H9 (cell line): ENCODE measurements at regions not wholly inside any gene's neighbourhood (a gene's known extent, or its start where the extent isn't known, plus 50 kb on each side); places are given as distances from the start of the nearest gene placed in this dataset.

Experiments
- DNase-seq: peaks from one replicate; pipeline ENCODE4 v3.0.0-alpha.2; 2017
- H2AFZ ChIP-seq: one replicate; pipeline ENCODE4 v1.6.1; 2013; ENCODE audit warnings: mild to moderate bottlenecking, low read length, control low read depth, moderate library complexity
- H2AK5ac ChIP-seq: 2 replicates; pipeline ENCODE4 v1.6.1; 2013; ENCODE audit warnings: low read length, control low read depth, mixed read lengths; ENCODE audit not compliant: insufficient read length
- H2BK120ac ChIP-seq: one replicate; pipeline ENCODE4 v1.6.1; 2013; ENCODE audit warnings: low read depth, mild to moderate bottlenecking, low read length, control low read depth, inconsistent platforms; ENCODE audit not compliant: poor library complexity, severe bottlenecking
- H2BK12ac ChIP-seq: 2 replicates; pipeline ENCODE4 v1.6.1; 2013; ENCODE audit warnings: low read length, control low read depth, mixed read lengths, low read depth; ENCODE audit not compliant: insufficient read length
- H2BK15ac ChIP-seq: 2 replicates; pipeline ENCODE4 v1.6.1; 2013; ENCODE audit warnings: low read depth, low read length, control low read depth
- H2BK20ac ChIP-seq: one replicate; pipeline ENCODE4 v1.6.1; 2013; ENCODE audit warnings: low read depth, mild to moderate bottlenecking, low read length, control low read depth, inconsistent platforms; ENCODE audit not compliant: poor library complexity, severe bottlenecking
- H2BK5ac ChIP-seq: 2 replicates; pipeline ENCODE4 v1.6.1; 2013; ENCODE audit warnings: low read length, control low read depth, mixed read lengths; ENCODE audit not compliant: insufficient read length
- H3K14ac ChIP-seq: 2 replicates; pipeline ENCODE4 v1.6.1; 2013; ENCODE audit warnings: low read length, control low read depth; ENCODE audit not compliant: insufficient read depth
- H3K18ac ChIP-seq: 2 replicates; pipeline ENCODE4 v1.6.1; 2013; ENCODE audit warnings: low read depth, mild to moderate bottlenecking, mixed read lengths, low read length, control low read depth; ENCODE audit not compliant: insufficient read length
- H3K23ac ChIP-seq: 2 replicates; pipeline ENCODE4 v1.6.1; 2013; ENCODE audit warnings: low read length, control low read depth, mixed read lengths, low read depth; ENCODE audit not compliant: insufficient read length
- H3K23me2 ChIP-seq: 2 replicates; pipeline ENCODE4 v1.6.1; 2013; ENCODE audit warnings: low read depth, mild to moderate bottlenecking, mixed read lengths, low read length, control low read depth; ENCODE audit not compliant: insufficient read length, poor library complexity, severe bottlenecking
- H3K27ac ChIP-seq: 2 replicates; pipeline ENCODE4 v1.5.1; 2013; ENCODE audit warnings: low read length, control low read depth, mixed read lengths, low read depth; ENCODE audit not compliant: insufficient read length
- H3K27me3 ChIP-seq: 2 replicates; pipeline ENCODE4 v1.6.1; 2013; ENCODE audit warnings: low read length, control low read depth, inconsistent platforms; ENCODE audit not compliant: insufficient read depth
- H3K4ac ChIP-seq: 2 replicates; pipeline ENCODE4 v1.6.1; 2013; ENCODE audit warnings: low read depth, mild to moderate bottlenecking, control low read depth, inconsistent platforms, low read length, moderate library complexity
- H3K4me1 ChIP-seq: 2 replicates; pipeline ENCODE4 v1.6.1; 2013; ENCODE audit warnings: low read length, control low read depth, inconsistent platforms; ENCODE audit not compliant: insufficient read depth
- H3K4me2 ChIP-seq: 2 replicates; pipeline ENCODE4 v1.6.1; 2013; ENCODE audit warnings: low read length, control low read depth, mixed read lengths; ENCODE audit not compliant: insufficient read length, insufficient read depth
- H3K56ac ChIP-seq: 2 replicates; pipeline ENCODE4 v1.6.1; 2013; ENCODE audit warnings: low read depth, mild to moderate bottlenecking, mixed read lengths, low read length, control low read depth; ENCODE audit not compliant: insufficient read length
- H3K79me1 ChIP-seq: 2 replicates; pipeline ENCODE4 v1.6.1; 2013; ENCODE audit warnings: low read depth, mild to moderate bottlenecking, moderate library complexity, low read length, control low read depth, inconsistent platforms; ENCODE audit not compliant: insufficient read depth, poor library complexity, severe bottlenecking
- H3K79me2 ChIP-seq: 2 replicates; pipeline ENCODE4 v1.6.1; 2013; ENCODE audit warnings: low read length, control low read depth, inconsistent platforms; ENCODE audit not compliant: insufficient read depth
- H3K9ac ChIP-seq: 2 replicates; pipeline ENCODE4 v1.6.1; 2013; ENCODE audit warnings: low read length, control low read depth, mixed read lengths; ENCODE audit not compliant: insufficient read length; ENCODE audit errors: extremely low read depth
- H3K9me3 ChIP-seq: one replicate; pipeline ENCODE4 v1.6.1; 2013; ENCODE audit warnings: low read depth, low read length, inconsistent platforms; ENCODE audit not compliant: control insufficient read depth
- H3T11ph ChIP-seq: one replicate; pipeline ENCODE4 v1.6.1; 2013; ENCODE audit warnings: mild to moderate bottlenecking, low read length, control low read depth, inconsistent platforms
- H4K20me1 ChIP-seq: one replicate; pipeline ENCODE4 v1.6.1; 2013; ENCODE audit not compliant: control insufficient read depth, insufficient read length, insufficient read depth
- H4K5ac ChIP-seq: 2 replicates; pipeline ENCODE4 v1.6.1; 2013; ENCODE audit warnings: low read depth, mild to moderate bottlenecking, mixed read lengths, low read length, control low read depth; ENCODE audit not compliant: insufficient read length
- H4K8ac ChIP-seq: replicated peaks from 2 replicates; pipeline ENCODE4 v1.6.1; 2013; ENCODE audit warnings: low read length, control low read depth, mixed read lengths, low read depth; ENCODE audit not compliant: insufficient read length
- H4K91ac ChIP-seq: 2 replicates; pipeline ENCODE4 v1.6.1; 2013; ENCODE audit warnings: low read depth, mild to moderate bottlenecking, moderate library complexity, mixed read lengths, low read length, control low read depth; ENCODE audit not compliant: insufficient read length
- H3K27ac Mint-ChIP-seq, 3 experiments: 2 replicates in 2 of 3; 3 replicates in 1 of 3; pipeline ENCODE4 v1.8.0; 2020 to 2021; ENCODE audit warnings: mixed read lengths in 3 of 3, mild to moderate bottlenecking in 1 of 3, moderate library complexity in 1 of 3
- H3K27me3 Mint-ChIP-seq: 2 replicates; pipeline ENCODE4 v1.8.0; 2021; ENCODE audit warnings: low read depth, mild to moderate bottlenecking, moderate library complexity, mixed read lengths
- H3K36me3 Mint-ChIP-seq, 3 experiments: 2 replicates in 2 of 3; 3 replicates in 1 of 3; pipeline ENCODE4 v1.8.0; 2020 to 2021; ENCODE audit warnings: low read depth in 3 of 3, mixed read lengths in 3 of 3; ENCODE audit not compliant: insufficient read depth in 1 of 3
- H3K4me1 Mint-ChIP-seq, 2 experiments: 2 replicates each; pipeline ENCODE4 v1.8.0; 2020; ENCODE audit warnings: mixed read lengths in 2 of 2
- H3K4me3 Mint-ChIP-seq, 2 experiments: 2 replicates in 1 of 2; 3 replicates in 1 of 2; pipeline ENCODE4 v1.8.0; 2020 to 2021; ENCODE audit warnings: mild to moderate bottlenecking in 2 of 2, mixed read lengths in 2 of 2, moderate library complexity in 1 of 2
- H3K9me3 Mint-ChIP-seq, 2 experiments: 2 replicates in 1 of 2; 3 replicates in 1 of 2; pipeline ENCODE4 v1.8.0; 2020; ENCODE audit warnings: mild to moderate bottlenecking in 2 of 2, mixed read lengths in 2 of 2, moderate library complexity in 1 of 2
- CTCF ChIP-seq: fragments of 200-600 bp; sonication (generic); conservative IDR thresholded peaks from 3 replicates; pipeline ENCODE4 v1.8.0; 2021; ENCODE audit warnings: antibody characterized with exemption, mild to moderate bottlenecking
- WGBS: extraction: QIAGEN DNeasy Blood & Tissue Kit; methylation state at CpG from one replicate; pipeline ENCODE4 v1.1.7; 2013; ENCODE audit warnings: missing lambda C conversion rate, low lambda C conversion rate, mixed read lengths; ENCODE audit not compliant: insufficient read length; ENCODE audit errors: extremely low coverage; 5-methylcytosine and 5-hydroxymethylcytosine counted together

- no peak overlapping the region for H2BK120ac ChIP-seq
- H3K9me3 ChIP-seq: no peaks in the 10 kb centered on the region
- H4K5ac ChIP-seq: no peak overlapping the region
- no peak overlapping the region for H4K8ac ChIP-seq
- H2AK5ac ChIP-seq: no peak overlapping the region
- Mint-ChIP-seq H3K4me3 (no peak overlapping the region), H3K4me1 (no peaks in the 10 kb centered on the region), H3K36me3 (no peaks in the 10 kb centered on the region), H3K27me3 (no peaks in the 10 kb centered on the region), H3K27ac (no peak overlapping the region), H3K9me3 (no peaks in the 10 kb centered on the region)
- no peaks in the 10 kb centered on the region for H3K27me3 ChIP-seq
- H3K23ac ChIP-seq: no peak overlapping the region
- no peak overlapping the region for H2BK5ac ChIP-seq
- no peaks in the 10 kb centered on the region for H4K20me1 ChIP-seq
- no peak overlapping the region for H3K4ac ChIP-seq
- H3K14ac ChIP-seq: no peak overlapping the region
- no peak for TF ChIP-seq CTCF
- no peaks in the 10 kb centered on the region for H3K79me1 ChIP-seq
- no peak overlapping the region for H2BK20ac ChIP-seq
- H3T11ph ChIP-seq: no peak overlapping the region
- H3K23me2 ChIP-seq: no peaks in the 10 kb centered on the region
- no peak overlapping the region for H2BK15ac ChIP-seq
- no CpG with 5 or more reads among the region's 3 CpGs for WGBS
- no peak for DNase-seq
- no peak overlapping the region for H2AFZ ChIP-seq
- H4K91ac ChIP-seq: no peak overlapping the region
- no peak overlapping the region for H3K18ac ChIP-seq
- H3K9ac ChIP-seq: no peak overlapping the region
- no peak overlapping the region for H2BK12ac ChIP-seq
- no peak overlapping the region for H3K4me2 ChIP-seq
- no peaks in the 10 kb centered on the region for H3K79me2 ChIP-seq
- H3K27ac ChIP-seq: no peak overlapping the region
- no peaks in the 10 kb centered on the region for H3K4me1 ChIP-seq
- H3K56ac ChIP-seq: no peak overlapping the region
Measured at GRCh38 chr1:79825551-79825950, 819.0 kb upstream of the ADGRL4 start.
